Stomach (tissue), 4 donors: ENCODE measurements at regions not wholly inside any gene's neighbourhood (a gene's known extent, or its start where the extent isn't known, plus 50 kb on each side); places are given as distances from the start of the nearest gene placed in this dataset.

Source experiments
- CTCF ChIP-seq, 7 experiments: fragments of 450-650 bp in 4 of 7; fragments of 200-600 bp in 3 of 7; sonication (generic) in 3 of 7; IDR thresholded peaks; one replicate each; pipeline ENCODE4 v1.5.1; 2016 to 2019; ENCODE audit warnings: antibody characterized with exemption in 7 of 7, control low read depth in 2 of 7, mild to moderate bottlenecking in 1 of 7
- EP300 ChIP-seq: sonication (generic); formaldehyde crosslinking; IDR thresholded peaks from one replicate; pipeline ENCODE4 v1.6.1; 2017; ENCODE audit warnings: antibody characterized with exemption
- POLR2A ChIP-seq, 4 donors: fragments of 450-650 bp; IDR thresholded peaks; one replicate each; pipeline ENCODE4 v1.6.1; 2016; ENCODE audit warnings: antibody characterized with exemption in 4 of 4, control low read depth in 2 of 4, mild to moderate bottlenecking in 1 of 4, moderate library complexity in 1 of 4
- POLR2AphosphoS5 ChIP-seq, 3 donors: sonication (generic); formaldehyde crosslinking; IDR thresholded peaks; one replicate each; pipeline ENCODE4 v1.6.1; 2016; ENCODE audit warnings: antibody characterized with exemption in 3 of 3

GRCh38 chr2:133972297-133972696 lies 281.6 kb upstream of the MGAT5 start:
- TF ChIP-seq POLR2A (IDR thresholded peaks at IDR 0.05) = no peak
- no peak for TF ChIP-seq CTCF (IDR thresholded peaks at IDR 0.05)
- TF ChIP-seq POLR2AphosphoS5 (IDR thresholded peaks at IDR 0.05) = no peak
- no peak for TF ChIP-seq EP300
